Fibroblast of mammary gland (primary cell): ENCODE measurements at regions not wholly inside any gene's neighbourhood (a gene's known extent, or its start where the extent isn't known, plus 50 kb on each side); places are given as distances from the start of the nearest gene placed in this dataset.

Experiments
- DNase-seq: peaks from one replicate; pipeline ENCODE4 v3.0.0-alpha.2; 2010; ENCODE audit warnings: low read depth
- H3K4me3 ChIP-seq: 2 replicates; pipeline ENCODE4 v1.5.1; 2011; ENCODE audit warnings: low read depth, mild to moderate bottlenecking, low read length, moderate library complexity; ENCODE audit not compliant: control insufficient read depth
- TF ChIP-seq, protein P1 (sequence below): conservative IDR thresholded peaks from 2 replicates; pipeline ENCODE4 v1.5.1; 2011; ENCODE audit warnings: low read depth, low read length, inconsistent platforms; ENCODE audit not compliant: control insufficient read depth, insufficient read depth

DNA sequence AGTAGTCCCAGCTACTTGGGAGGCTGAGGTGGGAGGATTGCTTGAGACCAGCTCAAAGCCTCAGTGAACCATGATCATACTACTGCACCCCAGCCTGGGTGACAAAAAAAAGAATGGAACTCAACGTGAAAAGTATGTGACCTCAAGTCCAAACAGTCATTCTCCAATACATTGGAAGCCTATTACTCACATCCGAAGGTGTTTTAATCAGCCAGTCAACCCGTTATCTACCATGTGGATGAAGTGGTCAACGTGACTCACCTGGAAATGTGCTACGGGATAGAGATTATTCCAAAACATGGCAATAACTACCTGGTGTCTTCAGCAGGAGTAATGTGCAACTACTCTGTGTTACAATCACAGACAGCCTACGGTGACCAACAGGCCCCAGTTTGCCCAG is 85.8 kb upstream of the TOP1 start:
- H3K4me3 ChIP-seq: no peak overlapping the region
- TF ChIP-seq, protein P1, sequence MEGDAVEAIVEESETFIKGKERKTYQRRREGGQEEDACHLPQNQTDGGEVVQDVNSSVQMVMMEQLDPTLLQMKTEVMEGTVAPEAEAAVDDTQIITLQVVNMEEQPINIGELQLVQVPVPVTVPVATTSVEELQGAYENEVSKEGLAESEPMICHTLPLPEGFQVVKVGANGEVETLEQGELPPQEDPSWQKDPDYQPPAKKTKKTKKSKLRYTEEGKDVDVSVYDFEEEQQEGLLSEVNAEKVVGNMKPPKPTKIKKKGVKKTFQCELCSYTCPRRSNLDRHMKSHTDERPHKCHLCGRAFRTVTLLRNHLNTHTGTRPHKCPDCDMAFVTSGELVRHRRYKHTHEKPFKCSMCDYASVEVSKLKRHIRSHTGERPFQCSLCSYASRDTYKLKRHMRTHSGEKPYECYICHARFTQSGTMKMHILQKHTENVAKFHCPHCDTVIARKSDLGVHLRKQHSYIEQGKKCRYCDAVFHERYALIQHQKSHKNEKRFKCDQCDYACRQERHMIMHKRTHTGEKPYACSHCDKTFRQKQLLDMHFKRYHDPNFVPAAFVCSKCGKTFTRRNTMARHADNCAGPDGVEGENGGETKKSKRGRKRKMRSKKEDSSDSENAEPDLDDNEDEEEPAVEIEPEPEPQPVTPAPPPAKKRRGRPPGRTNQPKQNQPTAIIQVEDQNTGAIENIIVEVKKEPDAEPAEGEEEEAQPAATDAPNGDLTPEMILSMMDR: no peak
- DNase-seq: no peak

DNA sequence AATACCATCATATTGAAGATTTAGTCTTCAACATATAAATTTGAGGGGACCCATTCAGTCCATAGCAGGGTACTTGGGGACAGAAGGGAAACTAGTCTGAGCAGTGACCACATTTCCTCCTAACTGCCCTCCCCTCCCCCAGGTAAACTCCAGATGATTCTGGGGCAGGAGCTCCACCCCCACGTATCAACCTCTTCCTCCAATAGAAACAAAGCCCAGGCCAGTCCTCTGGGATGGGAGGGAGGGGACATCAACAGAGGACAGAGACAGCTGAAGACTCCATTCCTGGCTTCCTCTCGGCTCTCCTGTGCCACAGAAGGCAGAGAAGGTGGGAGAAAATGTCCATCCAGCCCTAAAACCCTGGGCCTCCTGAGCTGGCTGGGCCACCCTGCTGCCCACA is 85.0 kb upstream of the TOP1 start:
- TF ChIP-seq, protein P1: no peak
- no peak for DNase-seq
- H3K4me3 ChIP-seq: no peak overlapping the region

DNA sequence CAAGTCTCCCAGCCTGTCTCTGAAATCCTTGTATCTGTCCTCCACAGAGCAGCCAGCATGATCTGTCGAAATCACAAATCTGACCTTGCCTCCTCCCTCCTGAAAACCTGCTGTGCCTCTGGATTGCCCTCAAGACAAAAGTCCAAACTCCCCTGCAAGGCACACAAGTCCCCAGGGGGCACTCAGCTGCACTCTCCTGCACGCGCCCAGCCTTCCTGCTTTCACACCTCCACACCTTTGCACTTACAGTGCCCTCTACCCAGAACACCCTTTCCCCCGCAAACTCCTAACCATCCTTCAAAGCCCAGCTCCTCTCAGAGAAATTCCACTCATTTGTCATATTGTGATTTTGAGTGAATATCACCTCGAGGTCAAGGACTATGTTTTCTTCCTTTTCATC is 83.4 kb upstream of the TOP1 start:
- TF ChIP-seq, protein P1: no peak
- DNase-seq: no peak
- H3K4me3 ChIP-seq: no peak overlapping the region

DNA sequence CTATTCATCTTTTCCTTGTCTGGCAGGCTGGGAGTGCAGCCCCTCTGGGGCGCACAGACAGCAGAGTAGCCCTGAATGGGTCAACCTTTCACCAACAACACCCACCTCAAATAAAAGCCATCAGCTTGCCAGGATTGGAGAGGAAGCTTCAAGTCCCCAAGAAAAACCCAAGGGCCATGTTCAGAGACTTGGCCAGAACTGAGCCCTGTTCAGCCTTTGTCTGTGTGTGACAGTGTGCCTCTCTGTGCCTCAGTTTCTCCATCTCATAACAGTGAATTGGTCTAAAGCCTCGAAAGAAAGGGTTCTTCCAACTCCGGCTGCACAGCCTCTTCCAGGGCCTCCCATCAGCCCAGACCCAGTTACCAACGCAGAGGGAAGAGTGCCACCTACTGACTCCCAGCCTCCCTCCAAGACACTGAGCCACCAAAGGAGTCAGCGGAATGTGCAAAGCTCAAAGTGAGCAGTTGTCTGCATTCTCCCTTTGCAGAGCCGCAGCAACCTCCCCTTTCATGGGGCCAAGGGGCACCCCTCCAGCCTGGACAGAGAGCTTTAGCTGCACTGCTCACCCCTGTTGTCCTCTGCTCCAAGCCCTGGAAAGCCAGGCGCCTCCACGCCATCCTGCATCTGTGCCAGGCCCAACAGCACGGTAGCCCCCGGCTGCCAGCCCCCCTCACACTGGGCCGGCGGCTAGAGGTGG is 82.7 kb upstream of the TOP1 start:
- no peak overlapping the region for H3K4me3 ChIP-seq
- peak; percentile 55 for DNase-seq
- TF ChIP-seq, protein P1: peak; percentile 60

DNA sequence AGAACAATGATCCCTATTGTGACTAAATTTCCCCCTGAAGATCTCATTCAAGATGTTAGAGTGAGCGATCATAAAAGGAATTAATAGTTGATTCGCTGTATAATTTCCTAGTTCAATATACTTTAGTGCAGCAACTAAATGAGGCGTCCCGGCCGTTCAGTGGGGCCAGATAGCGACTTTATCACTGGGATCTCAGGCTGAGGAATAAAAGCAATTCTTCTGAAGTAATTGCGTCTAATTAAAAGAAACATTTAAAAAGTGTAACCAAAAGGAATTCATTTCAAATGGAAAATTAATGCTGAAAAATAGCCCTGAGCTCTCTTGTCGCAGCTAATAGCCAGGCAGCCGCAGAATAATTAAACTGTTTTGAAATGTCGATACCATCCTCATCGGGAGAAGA is 82.2 kb upstream of the TOP1 start:
- TF ChIP-seq, protein P1: no peak
- DNase-seq: no peak
- H3K4me3 ChIP-seq: no peak overlapping the region

DNA sequence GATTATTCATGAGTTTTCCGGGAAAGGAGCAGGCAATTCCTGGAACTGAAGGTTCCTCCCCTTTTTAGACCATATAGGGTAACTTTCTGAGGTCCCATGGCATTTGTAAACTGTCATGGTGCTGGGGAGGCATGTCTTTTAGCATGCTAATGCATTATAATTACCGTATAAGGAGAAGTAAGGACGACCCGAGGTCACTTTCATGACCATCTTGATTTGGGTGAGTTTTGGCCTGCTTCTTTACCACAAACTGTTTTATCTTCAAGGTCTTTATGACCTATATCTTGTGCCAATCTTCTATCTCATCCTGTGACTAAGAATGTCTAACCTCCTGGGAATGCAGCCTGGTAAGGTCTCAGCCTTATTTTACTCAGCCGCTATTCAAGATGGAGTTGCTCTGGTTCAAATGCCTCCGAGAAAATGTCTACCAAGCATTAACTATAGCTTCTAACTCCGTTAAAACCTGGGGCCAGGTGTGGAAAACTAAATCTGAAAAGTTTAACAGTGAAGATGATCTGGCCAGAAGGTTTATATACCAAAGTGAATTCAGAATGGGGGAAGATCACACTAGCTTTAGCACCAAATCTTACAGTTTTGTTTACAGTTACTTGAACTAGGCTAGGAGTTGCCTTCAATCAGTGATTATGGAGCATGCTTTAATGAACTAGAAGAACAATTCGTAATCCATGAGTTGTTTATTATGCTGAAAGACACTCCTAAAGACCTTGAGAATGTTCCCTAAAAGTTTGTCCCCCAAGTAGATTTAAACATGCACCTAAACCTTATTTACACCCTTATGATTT is 80.0 kb upstream of the TOP1 start:
- DNase-seq: peak; percentile 8
- H3K4me3 ChIP-seq: no peak overlapping the region
- TF ChIP-seq, protein P1: no peak

DNA sequence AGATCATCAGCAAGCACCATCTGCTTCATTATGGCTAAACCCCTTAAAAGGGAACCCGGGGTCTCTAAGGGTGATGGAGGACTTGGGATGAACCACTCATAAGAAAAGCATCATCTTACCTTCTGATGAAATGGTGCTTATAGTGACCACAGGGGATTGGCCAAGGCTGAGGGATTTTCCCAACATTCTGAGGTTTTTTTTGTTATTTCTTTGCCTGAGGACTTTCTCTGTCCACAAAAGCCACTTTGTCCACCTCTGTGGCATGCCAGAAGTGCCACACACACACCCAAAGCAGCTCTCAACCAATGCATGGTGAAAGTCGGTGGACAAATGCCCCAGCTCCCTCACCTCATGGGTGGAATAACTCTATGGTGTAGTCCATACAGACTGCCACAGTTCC is 79.3 kb upstream of the TOP1 start:
- no peak for DNase-seq
- TF ChIP-seq, protein P1: no peak
- no peak overlapping the region for H3K4me3 ChIP-seq
